Left renal pelvis (tissue), 4 donors: ENCODE measurements at regions not wholly inside any gene's neighbourhood (a gene's known extent, or its start where the extent isn't known, plus 50 kb on each side); places are given as distances from the start of the nearest gene placed in this dataset.
"Not testable (repeated sequence)": the region's sequence is repeated elsewhere in the genome, so short reads cannot be mapped to it uniquely, and the experiment has no call there.

Experiments
- DNase-seq, 4 donors: peaks; one replicate each; pipeline ENCODE4 v3.0.0-alpha.2; 2013; ENCODE audit warnings: low read depth in 4 of 4, low spot score in 3 of 4

DNA sequence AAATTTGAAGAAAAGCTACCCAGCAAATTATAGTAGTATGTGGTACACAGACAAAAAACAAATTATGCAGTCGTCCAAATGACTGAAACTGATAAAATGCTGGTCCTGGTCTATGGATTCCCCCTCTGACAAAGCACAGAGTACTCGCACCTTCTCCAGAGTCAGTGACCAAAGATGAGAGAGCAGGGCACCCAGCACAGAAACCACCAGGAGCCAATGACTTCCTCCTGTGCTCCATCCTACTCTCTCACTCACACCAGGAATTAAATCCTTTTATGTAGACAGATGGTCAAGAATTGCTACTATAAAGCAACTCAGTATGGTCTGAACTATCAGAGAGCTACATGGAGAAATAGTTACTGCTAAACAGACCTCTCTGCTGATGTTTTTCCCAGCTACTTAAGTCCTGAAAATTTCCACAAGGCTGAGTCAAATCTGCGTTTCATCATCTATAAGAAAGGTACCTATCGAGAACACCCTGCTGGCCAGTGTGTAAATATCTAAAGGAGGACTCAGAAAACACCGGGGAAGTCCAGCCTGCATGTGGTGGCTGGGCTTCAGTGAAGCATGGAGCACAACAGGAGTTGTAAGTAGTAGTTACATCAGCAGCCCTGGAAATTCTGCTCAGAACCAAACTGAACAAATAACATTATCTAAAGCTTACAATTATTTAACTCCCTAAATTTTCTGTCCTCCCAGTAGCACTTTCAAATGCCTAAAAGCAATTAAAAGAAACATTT lies 84.5 kb upstream of the FBXO28 start:
- DNase-seq, result not testable (repeated sequence)

DNA sequence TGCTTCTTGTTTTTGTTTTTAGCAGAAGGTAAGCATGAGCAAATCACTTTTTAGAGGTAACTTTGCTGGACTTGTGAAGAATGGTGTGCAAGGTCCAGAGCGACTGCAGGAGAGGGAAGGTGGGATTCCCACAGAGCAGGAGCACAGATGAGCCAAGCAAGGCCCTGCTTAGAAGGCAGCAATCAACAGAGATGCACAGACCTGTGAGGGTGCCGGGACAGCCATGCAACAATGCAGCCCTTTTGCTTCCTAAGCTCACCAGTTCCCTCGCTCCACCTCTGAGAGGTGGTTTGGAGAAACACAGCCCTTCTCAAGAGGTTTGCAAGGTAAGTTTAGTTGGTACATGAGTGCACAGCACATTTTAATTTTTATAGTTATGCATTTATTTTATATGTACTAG lies 85.1 kb upstream of the FBXO28 start:
- not testable (repeated sequence) for DNase-seq

DNA sequence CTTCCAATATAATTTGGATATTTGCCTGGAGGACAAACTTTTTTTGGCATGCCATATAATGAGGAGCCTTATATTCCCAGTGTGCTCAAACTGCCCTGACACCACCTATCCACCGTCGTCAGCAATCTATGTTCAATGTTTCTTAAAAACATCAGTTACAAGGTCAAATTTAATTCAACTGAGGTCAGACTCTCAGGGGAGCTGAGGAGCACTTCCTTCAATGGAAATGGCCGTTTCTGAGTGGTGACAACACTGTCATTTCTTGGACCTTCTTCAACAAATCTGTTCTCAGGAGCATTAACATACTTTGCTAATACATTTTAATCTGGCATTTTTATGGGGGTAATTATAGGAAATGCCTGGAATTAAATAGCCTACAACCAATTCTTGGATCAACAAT lies 90.8 kb upstream of the FBXO28 start:
- not testable (repeated sequence) for DNase-seq

DNA sequence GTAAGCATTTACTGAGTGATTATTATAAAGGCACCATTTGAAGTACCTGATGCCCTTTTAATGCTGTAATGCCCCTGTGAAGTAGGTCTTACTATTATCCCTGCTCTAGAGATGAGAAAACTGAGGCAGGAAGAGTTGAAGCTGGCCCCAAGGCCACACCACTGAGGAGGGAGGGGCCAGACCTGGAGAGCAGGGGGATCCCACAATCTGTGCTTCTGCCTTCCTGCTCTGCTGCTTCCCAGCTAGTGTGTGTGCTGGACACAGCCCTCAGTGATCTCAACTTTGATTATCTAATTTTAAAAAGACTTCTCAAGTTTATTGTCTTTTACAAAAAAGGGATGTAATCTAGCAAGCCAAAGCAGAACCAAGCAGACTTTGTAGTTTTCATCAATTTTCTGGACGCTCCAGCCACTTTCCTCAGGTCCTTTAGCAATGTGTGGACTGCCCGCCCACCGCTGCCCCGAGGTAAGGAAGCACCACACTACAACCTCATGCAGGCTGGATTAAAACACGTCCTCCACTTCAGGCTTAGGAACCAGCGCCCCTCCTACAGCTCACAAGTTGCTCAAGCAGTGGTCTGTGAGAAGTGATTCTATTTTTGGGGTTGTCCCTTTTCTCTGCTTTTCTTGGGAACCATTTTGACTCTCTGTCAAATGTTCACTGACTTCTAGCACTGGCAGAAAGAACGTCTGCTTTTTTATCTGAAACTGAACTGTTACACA lies 91.5 kb upstream of the FBXO28 start:
- DNase-seq, result not testable (repeated sequence)

DNA sequence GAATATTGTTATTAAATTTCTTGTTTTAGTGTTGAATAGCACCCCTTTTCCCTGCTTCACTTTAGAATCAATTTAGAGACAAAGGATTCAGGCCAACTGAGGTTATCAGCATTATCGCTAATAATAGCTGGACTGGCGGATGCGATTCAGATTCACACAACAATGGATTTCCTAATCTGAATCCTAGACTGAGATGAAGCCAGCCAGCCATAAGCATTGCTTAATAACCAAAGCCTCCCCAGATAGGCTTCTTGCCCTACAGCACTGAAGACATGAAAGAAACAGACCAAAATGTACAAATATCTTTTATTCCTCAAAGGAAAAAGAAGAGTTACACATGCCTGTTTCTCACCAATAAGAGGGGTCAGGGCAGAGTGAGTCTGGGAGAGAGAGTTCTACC lies 94.0 kb upstream of the FBXO28 start:
- DNase-seq, result not testable (repeated sequence)

DNA sequence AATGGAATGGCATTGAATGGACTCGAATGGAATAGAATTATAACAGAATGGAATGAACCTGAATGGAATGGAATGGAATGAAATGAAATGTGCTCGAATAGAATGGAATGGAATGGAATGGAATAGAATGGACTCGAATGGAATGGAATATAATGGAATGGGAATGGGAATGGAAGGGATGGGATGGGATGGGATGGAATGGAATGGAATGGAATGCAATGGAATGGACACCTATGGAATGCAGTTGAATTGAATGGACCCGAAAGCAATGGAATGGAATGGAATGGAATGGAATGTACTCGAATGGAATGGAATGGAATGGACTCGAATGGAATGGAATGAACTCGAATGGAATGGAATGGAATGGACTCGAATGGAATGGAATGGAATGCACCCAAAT lies 98.1 kb upstream of the FBXO28 start:
- not testable (repeated sequence) for DNase-seq

DNA sequence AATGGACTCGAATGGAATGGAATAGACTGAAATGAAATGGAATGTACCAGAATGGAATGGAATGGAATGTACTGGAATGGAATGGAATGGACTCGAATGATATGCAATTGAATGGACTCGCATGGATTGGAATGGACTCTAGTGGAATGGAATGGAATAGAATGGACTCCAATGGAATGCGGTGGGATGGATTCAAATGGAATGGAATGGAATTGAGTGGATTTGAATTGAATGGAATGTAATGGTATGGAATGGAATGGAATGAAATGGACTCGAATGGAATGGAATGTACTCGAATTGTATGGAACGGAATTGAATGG lies 99.6 kb upstream of the FBXO28 start:
- no peak for DNase-seq

DNA sequence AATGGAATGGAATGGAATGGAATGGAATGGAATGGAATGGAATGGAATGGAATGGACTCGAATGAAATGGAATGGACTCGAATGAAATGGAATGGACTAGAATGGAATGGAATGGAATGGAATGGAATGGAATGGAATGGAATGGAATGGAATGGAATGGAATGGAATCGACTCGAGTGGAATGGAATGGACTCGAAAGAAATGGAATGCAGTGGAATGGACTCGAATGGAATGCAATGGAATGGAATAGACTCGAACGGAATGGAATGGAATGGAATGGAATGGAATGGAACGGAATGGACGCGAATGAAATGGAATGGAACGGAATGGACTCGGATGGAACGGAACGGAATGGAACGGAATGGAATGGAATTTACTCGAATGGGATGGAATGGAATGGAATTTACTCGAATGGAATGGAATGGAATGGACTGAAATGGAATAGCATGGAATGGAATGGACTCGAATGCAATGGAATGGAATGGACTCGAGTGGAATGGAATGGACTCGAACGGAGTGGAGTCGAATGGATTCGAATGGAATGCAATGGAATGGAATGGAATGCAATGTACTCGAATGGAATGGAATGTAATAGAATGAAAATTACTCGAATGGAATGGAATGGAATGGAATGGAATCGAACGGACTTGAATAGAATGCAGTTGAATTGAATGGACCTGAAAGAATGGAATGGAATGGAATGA lies 100.1 kb upstream of the FBXO28 start:
- not testable (repeated sequence) for DNase-seq

DNA sequence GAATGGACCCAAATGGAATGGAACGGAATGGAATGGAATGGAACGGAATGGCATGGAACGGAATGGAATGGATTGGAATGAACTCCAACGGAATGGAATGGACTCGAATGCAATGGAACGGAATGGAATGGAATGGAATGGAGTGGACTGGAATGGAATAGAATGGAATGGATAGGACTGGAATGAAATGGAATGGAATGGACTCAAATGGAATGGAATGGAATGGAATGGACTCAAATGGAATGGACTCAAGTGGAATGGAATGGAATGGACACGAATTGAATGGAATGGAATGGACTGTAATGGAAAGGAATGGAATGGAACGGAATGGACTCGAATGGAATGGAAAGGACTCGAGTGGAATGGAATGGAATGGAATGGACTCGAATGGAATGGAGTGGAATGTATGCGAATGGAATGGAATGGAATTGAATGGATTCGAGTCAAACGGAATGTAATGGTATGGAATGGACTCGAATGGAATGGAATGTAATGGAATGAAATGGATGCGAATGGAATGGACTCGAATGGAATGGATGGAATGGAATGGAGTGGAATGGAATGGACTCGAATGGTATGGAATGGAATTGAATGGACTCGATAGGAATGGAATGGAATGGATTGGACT lies 101.0 kb upstream of the FBXO28 start:
- DNase-seq, result not testable (repeated sequence)

DNA sequence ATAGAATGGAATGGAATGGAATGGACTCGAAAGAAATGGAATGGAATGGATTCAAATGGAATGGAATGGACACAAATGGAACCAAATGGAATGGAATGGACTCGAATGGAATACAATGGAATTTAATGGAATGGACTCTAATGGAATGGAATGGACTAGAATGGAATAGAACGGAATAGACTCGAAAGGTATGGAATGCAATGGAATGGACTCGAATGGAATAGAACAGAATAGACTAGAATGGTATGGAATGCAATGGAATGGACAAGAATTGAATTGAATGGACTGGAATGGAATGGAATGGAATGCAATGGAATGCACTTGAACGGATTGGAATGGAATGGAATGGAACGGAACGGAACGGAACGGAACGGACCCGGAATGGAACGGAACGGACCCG lies 101.7 kb upstream of the FBXO28 start:
- DNase-seq, result not testable (repeated sequence)

DNA sequence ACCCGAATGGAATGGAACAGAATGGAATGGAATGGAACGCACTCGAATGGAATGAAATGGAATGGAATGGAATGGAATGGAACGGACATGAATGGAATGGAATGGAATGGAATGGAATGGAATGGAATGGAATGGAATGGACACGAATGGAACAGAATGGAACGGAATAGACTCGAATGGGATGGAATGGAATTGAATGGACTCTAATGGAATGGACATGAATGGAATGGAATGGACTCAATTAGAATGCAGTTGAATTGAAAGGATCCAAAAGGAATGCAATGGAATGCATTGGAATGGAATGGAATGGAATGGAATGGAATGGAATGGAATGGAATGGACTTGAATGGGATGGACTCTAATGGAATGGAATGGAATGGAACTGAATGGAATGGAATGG lies 102.2 kb upstream of the FBXO28 start:
- DNase-seq, result not testable (repeated sequence)

DNA sequence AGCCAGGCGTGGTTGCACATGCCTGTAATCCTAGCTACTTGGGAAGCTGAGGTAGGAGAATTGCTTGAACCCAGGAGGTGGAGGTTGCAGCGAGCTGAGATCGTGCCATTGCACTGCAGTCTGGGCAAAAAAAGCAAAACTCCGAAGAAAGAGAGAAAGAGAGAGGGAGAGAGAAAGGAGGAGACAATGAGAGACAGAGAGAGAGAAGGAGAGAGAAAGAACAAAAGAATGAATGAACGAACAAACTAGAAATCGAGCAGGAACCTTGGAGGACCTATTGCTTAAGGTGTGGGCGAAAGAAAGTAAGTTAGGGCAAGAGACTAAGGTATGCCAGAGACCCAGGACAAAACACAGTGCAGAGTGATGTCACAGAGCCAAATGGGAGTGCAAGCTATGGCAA lies 102.8 kb upstream of the FBXO28 start:
- DNase-seq, result not testable (repeated sequence)

DNA sequence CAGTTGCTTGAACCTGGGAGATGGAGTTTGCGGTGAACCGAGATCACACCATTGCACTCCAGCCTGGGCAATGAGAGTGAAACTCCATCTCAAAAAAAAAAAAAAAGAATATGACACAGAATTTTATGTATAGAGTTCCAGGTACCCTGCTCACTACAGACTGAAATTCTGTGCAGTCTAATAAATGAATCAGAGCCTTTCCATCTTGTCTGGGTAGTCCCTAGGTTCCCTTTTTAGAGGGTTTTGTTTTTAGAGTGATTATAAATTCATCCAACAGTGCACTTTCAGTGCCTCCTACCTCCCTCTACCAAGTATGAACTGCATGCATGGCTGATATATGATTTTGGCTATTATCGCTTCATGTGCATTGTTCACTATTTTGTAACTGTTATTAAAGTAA lies 107.9 kb upstream of the FBXO28 start:
- DNase-seq, result not testable (repeated sequence)

DNA sequence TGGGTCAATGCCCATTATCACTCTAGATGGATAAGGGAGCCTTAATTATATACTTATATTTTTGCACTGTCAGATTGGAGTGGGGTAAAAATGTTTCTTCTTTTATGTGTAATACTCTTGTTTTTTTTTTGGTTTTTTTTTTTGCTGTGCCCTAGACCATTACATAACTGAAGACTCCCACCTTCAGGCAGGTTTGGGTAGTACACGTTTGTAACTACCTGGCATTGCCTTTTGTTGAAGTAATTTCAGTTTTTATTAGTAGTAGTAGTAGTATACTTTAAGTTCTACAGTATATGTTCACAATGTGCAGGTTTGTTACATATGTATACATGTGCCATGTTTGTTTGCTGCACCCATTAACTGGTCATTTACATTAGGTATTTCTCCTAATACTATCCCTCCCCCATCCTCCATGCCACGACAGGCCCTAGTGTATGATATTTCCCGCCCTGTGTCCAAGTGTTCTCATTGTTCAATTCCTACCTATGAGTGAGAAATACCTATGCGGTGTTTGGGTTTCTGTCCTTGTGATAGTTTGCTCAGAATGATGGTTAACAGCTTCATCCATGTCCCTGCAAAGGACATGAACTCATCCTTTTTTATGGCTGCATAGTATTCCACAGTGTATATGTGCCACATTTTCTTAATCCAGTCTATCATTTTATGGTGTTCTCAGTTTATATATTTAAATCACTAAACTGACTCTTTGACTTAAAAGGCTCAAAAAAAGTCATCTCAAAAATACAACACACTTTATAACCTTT lies 109.2 kb upstream of the FBXO28 start:
- DNase-seq, result not testable (repeated sequence)

DNA sequence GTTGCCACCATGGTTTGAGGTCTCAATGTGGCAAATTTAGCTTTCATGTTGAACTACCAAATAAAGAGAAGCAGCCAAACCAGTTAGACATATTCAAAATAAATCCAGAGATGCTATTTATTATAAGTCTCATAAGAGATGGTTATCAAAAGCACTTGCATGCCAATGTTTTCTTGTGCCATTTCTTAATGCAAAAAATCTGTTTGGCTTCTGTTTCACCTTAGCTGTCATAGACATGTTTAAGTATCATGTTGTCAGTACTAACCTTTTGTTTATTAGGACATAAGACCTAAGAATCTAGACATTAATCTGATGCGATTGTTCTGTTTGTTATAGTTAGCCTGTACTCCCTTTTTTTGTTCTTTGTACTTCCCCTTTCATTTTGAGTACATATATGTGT lies 110.0 kb upstream of the FBXO28 start:
- DNase-seq, result not testable (repeated sequence)

DNA sequence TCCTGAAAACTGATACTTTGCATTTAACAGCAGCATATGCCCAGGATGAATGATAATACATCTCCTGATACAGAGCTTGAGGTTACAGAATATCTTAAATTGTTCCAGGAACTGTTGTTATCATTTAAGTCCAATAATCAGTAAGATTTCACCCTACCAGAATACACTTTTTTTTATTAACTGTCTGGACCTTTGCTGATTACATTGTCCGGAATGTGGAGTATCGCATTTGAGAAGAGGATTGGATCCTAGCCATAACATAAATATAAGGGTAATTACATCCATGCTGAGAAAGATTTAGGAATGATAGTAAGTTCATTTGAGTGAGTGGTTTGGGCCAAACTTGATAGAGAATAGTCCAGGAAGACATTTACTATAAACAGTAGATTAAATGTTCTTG lies 112.2 kb upstream of the FBXO28 start:
- DNase-seq, result not testable (repeated sequence)

DNA sequence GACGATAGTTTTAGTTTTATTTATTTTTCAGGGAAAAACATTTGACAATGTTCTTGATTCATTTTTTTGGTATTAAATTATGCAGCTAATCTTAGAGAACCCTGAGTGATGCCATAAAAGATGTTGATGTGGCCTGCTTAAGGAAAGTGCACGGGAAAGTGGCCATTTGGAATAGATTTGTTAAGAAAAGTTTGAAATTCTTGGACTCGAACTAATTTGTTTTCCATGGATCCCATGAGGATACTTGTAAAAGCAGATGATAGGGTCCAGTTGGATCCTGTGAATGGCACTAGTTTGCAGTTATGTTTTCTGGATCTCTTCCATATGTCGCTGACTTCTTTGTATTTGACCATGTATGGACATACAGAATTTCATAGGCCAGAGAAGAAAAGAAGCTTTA lies 114.2 kb upstream of the FBXO28 start:
- DNase-seq, result not testable (repeated sequence)

DNA sequence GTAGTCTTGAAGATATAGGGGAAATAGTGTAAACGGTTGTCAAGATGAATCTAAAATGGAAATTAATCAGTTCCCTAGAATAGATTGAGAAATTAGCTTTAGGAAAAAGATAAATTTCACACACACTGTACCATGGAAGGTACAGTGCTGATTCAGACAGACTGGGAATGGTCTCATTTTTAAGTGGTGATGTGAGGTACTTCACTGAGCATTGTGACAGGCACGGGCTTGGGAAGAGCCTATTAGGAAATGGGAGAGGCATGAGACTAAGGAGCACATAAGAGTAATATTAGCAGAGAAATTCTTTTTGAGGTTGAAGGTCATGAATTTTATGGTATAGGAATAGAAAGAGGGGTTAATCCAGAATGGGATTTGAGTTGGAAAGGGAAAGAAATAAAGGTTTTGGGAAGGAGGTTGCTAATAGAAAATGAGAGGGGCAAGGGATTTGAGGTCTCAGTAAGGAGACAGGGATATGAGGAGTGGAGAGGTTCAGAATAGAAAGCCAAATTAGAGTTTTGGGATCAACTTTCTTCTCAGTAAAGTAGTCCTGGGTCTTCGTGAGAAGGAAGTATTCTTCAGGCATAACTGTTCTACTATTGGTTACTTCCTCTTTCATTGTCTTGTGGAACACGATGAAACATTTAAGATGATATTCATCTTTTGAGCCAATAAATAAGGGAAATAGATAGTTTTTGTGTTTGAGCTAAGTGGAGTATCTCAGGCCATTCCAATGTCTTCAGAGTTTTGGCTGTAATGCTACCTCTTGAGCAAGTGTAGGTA lies 115.0 kb upstream of the FBXO28 start:
- DNase-seq, result not testable (repeated sequence)

DNA sequence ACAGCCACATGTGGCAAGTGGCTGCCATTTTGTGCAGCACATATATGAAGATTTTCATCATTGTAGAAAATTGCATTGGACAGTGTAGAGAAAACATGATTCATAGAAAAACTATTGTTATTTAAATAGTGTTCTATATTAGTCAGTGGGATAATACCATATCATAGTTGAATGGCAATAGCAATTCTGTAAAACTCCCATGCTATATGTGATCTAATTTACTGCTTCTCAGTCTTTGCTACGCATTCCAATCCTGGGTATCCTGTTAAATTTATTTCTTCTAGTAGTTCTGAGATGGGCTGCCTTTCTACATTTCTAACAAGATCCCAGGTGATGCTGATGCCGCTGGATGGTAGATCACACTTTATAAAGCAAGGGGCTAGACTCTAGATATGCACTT lies 117.5 kb upstream of the FBXO28 start:
- not testable (repeated sequence) for DNase-seq
